ENCODE measurements at regions not wholly inside any gene's neighbourhood (a gene's known extent, or its start where the extent isn't known, plus 50 kb on each side); places are given as distances from the start of the nearest gene placed in this dataset.

GRCh38 chr1:91092503-91092902, 70.7 kb upstream of the ZNF644 start:
- no peak for DNase-seq

- DNase-seq, result no peak
These were observed 70.0 kb upstream of the ZNF644 start for GRCh38 chr1:91091812-91092211.

GRCh38 chr1:91080650-91081049, 58.8 kb upstream of the ZNF644 start:
- no peak for DNase-seq

- no peak for DNase-seq
These were observed 57.0 kb upstream of the ZNF644 start for GRCh38 chr1:91078859-91079258.

- no peak for DNase-seq
These were observed 55.0 kb upstream of the ZNF644 start for GRCh38 chr1:91076834-91077233.

GRCh38 chr1:91075233-91076135, 53.6 kb upstream of the ZNF644 start:
- DNase-seq, result no peak

- no peak for DNase-seq
These were observed 51.5 kb upstream of the ZNF644 start for GRCh38 chr1:91073299-91073698.

- DNase-seq, result no peak
These were observed 50.0 kb upstream of the ZNF644 start for GRCh38 chr1:91071838-91072237.
